Activated naive CD4-positive, alpha-beta T cell treated with anti-CD3 and anti-CD28 coated beads, Interleukin-2, amount 50 U/mL, for 24 hours (primary cell): ENCODE measurements at regions not wholly inside any gene's neighbourhood (a gene's known extent, or its start where the extent isn't known, plus 50 kb on each side); places are given as distances from the start of the nearest gene placed in this dataset.

Experiments used
- H3K27ac Mint-ChIP-seq: one replicate; pipeline ENCODE4 v1.8.0; 2021; ENCODE audit warnings: mild to moderate bottlenecking, mixed read lengths
- H3K27me3 Mint-ChIP-seq: one replicate; pipeline ENCODE4 v1.8.0; 2021; ENCODE audit warnings: mixed read lengths
- H3K36me3 Mint-ChIP-seq: one replicate; pipeline ENCODE4 v1.8.0; 2021; ENCODE audit warnings: mixed read lengths
- H3K4me1 Mint-ChIP-seq: one replicate; pipeline ENCODE4 v1.8.0; 2021; ENCODE audit warnings: mixed read lengths
- H3K4me3 Mint-ChIP-seq: one replicate; pipeline ENCODE4 v1.8.0; 2021; ENCODE audit warnings: mild to moderate bottlenecking, mixed read lengths
- H3K9me3 Mint-ChIP-seq: one replicate; pipeline ENCODE4 v1.8.0; 2021; ENCODE audit warnings: mixed read lengths

DNA sequence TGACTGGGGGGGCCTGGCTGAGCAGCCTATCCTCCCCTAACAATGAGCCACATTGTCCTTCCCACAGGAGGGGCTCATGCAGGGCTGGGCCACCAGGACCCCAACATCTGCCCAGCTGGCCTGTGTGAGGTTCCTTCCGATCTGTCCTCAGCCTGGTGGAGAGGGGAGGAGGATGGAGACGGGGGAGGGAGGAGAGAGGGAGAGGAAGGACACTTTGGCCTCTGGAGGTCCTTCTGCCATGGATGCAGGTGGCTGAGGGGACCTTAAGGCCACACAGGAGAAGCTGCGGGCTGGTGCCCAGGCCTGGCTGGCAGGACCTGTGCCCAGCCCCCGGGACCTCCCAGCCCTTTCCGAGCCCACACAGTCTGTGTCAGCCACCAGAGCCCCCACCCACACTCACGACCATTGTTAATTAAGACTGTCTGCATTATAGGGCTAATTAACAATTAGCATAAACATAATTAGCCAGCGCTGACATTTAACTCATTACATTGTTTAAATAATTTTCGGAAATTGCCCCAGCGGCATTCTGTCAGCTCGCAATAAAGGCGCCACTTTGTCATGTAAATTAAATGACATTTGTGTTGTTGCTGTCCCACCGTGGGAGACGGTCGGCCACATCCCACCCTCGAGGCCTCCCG is 53.0 kb upstream of the NKX1-1 start:
- no peak overlapping the region for H3K27ac Mint-ChIP-seq
- H3K36me3 Mint-ChIP-seq, result peaks cover 2% of the 10 kb centered on the region
- H3K4me3 Mint-ChIP-seq, result no peak overlapping the region
- H3K9me3 Mint-ChIP-seq, result no peaks in the 10 kb centered on the region
- no peaks in the 10 kb centered on the region for H3K4me1 Mint-ChIP-seq
- H3K27me3 Mint-ChIP-seq, result peaks cover 8% of the 10 kb centered on the region

DNA sequence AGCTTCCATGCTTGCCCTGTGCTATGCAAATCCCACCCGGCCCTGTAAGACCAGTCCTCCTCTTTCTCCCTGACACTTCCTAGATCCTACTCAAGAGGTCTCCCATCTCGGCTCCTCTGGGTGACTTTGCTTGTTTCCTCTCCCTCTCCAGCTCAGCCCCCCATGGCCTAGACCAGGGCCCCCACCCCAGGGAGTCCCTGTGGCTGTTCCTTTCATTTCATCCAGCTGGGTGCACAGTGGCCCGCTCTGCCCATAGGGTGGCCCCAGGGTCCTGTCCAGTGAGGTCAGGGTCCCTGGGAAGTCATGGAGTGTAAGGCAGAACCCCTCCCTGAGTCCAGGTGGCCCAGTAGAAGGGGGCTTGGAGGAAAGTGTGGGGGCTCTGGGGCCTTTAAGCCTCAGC is 52.3 kb upstream of the NKX1-1 start:
- peaks cover 2% of the 10 kb centered on the region for H3K36me3 Mint-ChIP-seq
- H3K4me1 Mint-ChIP-seq, result no peaks in the 10 kb centered on the region
- no peak overlapping the region for H3K4me3 Mint-ChIP-seq
- peaks cover 8% of the 10 kb centered on the region for H3K27me3 Mint-ChIP-seq
- no peak overlapping the region for H3K27ac Mint-ChIP-seq
- peaks cover 6% of the 10 kb centered on the region for H3K9me3 Mint-ChIP-seq
